Esophagus squamous epithelium (tissue), 4 donors: ENCODE measurements at regions not wholly inside any gene's neighbourhood (a gene's known extent, or its start where the extent isn't known, plus 50 kb on each side); places are given as distances from the start of the nearest gene placed in this dataset.

Source experiments
- POLR2A ChIP-seq, 4 donors: fragments of 450-650 bp; IDR thresholded peaks; one replicate each; pipeline ENCODE4 v1.6.1; 2017; ENCODE audit warnings: antibody characterized with exemption in 4 of 4, mild to moderate bottlenecking in 4 of 4, moderate library complexity in 3 of 4
- TF ChIP-seq, protein P1 (sequence below), 6 experiments: fragments of 450-650 bp in 4 of 6; fragments of 200-600 bp in 2 of 6; sonication (generic) in 2 of 6; IDR thresholded peaks; one replicate each; pipeline ENCODE4 v1.5.1; 2016 to 2019; ENCODE audit warnings: antibody characterized with exemption in 6 of 6, mild to moderate bottlenecking in 4 of 6, moderate library complexity in 4 of 6

DNA sequence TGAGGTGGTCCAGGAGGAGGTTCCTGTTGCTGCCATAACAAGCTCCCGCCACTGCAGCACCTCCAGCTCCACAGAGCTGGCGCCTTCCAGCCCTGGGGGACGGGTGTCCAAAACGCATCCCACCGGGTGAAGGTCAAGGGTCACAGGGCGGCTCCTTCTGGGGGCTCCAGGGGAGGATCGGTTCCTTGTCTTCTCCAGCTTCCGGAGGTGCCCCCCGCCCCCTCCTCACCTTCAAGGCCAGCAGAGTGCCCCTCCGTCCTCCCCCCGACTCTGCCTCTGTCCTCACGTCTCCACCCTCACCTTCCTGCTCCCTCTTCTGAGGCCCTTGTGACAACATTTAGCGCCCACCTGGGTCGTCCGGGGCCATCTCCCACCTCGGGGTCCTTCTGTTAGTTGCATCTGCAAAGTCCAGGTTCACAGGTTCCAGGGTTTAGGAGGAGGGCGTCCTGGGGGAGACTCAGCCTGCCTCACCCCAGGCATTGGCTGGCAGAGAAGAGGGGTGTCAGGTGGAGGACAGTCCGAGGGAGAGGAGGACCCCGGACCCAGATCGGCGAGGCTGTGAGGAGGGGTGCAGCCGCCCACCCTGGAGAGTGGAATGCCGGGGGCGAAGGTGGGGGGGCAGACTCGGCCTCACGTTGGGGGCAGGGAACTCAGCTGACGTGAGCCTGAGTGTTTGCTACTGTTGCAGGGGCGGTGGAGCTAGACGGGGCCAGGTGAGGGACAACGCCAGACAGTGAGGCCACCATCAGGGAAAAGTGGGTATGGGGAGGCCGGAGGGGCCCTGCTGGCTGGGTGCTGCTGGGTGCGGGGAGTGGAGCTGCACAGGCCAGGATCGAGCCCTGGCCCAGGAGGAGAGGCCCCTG lies 205.5 kb upstream of the C14orf180 start:
- TF ChIP-seq POLR2A (IDR thresholded peaks at IDR 0.05), result no peak
- TF ChIP-seq, protein P1, sequence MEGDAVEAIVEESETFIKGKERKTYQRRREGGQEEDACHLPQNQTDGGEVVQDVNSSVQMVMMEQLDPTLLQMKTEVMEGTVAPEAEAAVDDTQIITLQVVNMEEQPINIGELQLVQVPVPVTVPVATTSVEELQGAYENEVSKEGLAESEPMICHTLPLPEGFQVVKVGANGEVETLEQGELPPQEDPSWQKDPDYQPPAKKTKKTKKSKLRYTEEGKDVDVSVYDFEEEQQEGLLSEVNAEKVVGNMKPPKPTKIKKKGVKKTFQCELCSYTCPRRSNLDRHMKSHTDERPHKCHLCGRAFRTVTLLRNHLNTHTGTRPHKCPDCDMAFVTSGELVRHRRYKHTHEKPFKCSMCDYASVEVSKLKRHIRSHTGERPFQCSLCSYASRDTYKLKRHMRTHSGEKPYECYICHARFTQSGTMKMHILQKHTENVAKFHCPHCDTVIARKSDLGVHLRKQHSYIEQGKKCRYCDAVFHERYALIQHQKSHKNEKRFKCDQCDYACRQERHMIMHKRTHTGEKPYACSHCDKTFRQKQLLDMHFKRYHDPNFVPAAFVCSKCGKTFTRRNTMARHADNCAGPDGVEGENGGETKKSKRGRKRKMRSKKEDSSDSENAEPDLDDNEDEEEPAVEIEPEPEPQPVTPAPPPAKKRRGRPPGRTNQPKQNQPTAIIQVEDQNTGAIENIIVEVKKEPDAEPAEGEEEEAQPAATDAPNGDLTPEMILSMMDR (IDR thresholded peaks at IDR 0.05), result no peak
